ENCODE measurements at regions not wholly inside any gene's neighbourhood (a gene's known extent, or its start where the extent isn't known, plus 50 kb on each side); places are given as distances from the start of the nearest gene placed in this dataset.
"Not testable (repeated sequence)": the region's sequence is repeated elsewhere in the genome, so short reads cannot be mapped to it uniquely, and the experiment has no call there.

DNA sequence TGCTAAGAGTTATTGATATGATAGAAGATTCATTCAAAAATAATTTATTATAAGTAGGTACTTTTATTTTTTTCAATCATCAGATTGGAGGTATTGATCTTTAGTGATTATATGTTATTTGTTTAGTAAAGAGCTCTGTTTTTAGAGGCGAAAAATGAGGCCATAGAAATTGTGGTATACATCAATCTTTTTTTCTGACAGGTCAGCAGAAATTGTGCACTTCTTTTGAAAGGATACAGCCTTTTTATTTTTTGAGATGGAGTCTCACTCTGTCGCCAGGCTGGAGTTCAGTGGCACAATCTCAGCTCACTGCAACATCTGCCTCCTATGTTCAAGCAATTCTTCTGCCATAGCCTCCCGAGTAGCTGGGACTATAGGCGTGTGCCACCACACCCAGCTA, 292.1 kb downstream of the BAMBI start:
- no peak for DNase-seq

DNA sequence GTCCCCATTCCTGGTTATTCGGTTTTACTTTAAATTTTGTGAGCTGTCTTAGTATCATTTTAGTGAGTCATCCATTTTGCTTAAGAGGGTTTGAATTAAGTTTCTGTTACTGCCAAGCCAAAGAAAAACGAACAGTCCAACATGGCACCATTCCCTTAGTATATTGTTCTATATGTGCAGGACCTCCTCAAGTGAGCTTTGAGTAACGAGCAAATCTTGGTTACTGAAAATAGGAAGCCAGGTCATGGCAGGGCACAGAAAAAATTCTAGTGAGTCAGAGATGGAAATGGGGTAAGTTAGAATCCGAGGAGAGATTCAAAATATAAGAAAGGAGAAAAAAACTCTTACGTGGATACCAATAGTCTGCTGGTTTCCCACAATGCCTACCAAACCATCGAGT, 292.9 kb downstream of the BAMBI start:
- DNase-seq: no peak

DNA sequence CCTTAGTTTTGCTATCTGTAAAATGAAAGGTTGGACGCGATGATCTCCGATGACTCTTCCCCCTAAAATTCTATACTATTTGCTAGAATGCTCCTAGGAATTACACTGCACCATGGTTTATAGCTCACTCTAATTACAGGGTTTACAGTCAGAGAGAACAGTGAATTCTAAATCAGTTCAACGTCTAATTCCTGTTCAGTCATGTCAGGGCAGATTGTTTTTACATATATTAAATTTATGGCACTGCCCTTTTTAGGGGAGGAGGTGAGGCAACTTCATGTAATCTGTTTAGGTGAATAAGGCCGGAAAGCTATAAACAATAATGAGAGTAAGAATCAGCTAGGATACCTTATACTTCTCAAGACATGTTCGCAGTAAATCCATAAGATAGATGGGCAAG, 293.9 kb downstream of the BAMBI start:
- DNase-seq: no peak

DNA sequence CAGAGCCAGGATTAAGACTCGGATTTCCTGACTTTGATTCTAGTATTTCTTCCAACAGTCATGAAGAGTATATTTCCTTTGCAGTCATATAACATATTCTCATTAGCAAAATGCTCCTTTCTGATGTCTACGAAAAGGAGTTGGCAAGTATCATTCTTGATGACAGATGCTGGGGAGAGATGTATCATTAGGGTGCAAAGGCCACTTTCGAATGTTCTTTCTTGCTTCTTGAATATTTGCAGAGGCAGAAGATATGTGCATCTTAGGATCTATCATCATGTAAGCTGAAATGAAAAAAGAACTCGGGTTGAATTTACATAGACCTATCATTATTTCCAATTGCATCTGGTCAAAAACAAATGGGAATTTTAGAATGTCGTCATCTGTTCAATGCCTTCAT, 294.4 kb downstream of the BAMBI start:
- DNase-seq: no peak

- DNase-seq: no peak
Observed at GRCh38 chr10:28973309-28973972, 296.1 kb downstream of the BAMBI start.

DNA sequence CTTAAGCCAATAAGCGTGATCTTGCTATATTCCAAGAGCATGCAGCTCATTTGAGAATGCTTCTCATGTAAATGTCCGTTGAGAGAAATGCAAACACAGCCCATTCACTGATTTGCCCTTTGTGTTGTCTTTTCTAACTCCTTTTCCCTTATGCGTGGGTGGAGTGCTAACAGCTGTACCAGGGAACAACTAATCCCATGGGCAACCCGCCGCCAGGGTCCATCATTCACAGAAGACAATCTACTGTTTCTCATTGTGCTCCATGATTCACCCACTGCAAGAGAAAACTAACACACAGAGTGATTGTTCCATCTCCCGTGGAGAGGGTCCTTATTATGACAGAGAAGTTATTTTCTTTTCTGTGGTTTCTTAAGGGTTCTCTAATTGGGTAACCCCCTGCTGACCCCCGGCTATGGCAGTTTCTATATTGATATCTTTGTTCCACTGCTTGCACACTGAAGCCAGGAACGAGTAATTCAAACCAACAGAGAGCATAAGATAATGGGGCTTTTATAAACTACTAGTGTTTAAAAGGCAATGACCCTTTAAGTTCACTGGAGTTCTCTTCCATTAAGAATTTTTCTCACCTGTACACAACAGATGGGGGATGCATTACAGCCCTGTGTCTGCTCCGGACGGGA, 298.7 kb downstream of the BAMBI start:
- no peak for DNase-seq

- DNase-seq: no peak
Observed at GRCh38 chr10:28977518-28977917, 300.2 kb downstream of the BAMBI start.

GRCh38 chr10:28980264-28980663, 302.9 kb downstream of the BAMBI start:
- no peak for DNase-seq

- no peak for DNase-seq
Observed at GRCh38 chr10:28981007-28981406, 303.7 kb downstream of the BAMBI start.

GRCh38 chr10:28982974-28983373, 305.7 kb downstream of the BAMBI start:
- DNase-seq: no peak

- DNase-seq: no peak
Observed at GRCh38 chr10:28983799-28984198, 305.1 kb upstream of the LYZL1 start.

DNA sequence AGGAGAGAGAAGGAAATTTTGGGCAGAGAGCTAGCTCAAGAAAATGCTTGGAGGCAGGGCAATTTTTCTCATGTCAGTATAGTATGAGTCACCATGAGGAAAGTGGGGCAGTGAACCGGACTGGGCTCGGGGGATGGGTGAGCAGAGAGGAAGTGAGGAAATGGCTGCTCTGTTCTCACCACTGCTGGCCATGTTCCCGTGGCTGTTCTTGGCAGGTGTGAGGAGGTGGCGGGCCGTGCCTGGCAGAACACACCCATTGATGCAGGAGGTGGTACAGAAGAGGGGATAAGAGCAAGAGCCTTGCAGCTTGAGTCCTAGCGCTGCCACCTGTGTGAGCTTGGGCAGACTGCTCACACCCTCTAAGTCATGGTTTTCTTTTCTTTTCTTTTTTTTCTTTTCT, 304.4 kb upstream of the LYZL1 start:
- no peak for DNase-seq

DNA sequence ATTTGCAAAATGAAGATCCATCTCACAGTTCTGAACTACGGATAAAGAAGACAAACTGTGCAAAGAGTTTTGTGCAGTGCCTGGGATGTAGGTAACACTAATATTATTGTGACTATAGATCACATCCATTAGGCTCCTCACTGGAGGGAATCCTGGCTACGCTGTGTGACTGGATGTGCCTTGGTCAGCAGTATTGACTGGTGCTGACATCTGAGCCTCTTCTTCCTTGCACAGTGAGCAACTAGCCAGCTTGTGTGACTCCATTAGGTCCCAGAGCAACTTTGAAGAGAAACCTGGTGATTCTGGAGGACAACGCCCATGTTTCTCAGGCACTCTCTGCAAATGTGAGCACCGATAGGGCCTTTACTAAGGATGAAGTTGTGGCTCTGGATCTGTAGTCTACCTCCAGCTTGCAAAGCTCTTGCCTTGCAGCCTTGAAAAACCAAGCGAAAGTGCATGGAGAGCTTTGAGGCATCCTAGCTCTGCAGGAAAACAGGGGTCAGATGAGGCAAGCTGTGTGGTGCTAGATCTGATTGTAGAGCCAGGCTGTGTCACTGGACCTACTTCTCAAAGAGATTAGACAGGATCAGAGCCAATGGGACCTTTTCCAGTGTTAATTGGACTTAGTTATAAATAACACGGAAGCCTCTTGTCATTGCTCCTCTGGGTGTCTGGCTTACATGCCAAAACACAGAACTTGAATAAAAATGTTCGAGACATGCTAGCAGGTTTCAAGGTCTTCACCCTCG, 303.6 kb upstream of the LYZL1 start:
- no peak for DNase-seq

GRCh38 chr10:28986117-28986792, 302.6 kb upstream of the LYZL1 start:
- no peak for DNase-seq

DNA sequence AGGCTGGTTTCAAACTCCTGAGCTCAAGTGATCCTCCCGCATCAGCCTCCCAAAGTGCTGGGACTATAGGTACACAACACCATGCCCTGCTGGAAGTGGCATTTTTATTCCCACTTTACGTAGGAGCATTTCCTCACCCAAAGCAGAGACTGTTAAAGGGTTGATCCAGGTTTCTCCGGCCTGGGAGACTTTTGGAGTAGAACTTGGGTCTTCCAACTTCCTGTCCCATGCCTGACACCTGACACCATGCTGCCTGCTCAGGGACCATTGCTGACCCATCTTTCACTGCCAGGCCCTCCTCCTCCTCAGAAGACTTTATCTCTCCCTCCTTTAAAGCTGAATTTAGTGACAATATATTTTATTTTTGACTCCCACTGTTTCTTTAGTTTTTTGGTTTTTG, 302.0 kb upstream of the LYZL1 start:
- no peak for DNase-seq

- DNase-seq: no peak
Observed at GRCh38 chr10:28987555-28988320, 301.1 kb upstream of the LYZL1 start.

- no peak for DNase-seq
Observed at GRCh38 chr10:28988980-28989379, 299.9 kb upstream of the LYZL1 start.

DNA sequence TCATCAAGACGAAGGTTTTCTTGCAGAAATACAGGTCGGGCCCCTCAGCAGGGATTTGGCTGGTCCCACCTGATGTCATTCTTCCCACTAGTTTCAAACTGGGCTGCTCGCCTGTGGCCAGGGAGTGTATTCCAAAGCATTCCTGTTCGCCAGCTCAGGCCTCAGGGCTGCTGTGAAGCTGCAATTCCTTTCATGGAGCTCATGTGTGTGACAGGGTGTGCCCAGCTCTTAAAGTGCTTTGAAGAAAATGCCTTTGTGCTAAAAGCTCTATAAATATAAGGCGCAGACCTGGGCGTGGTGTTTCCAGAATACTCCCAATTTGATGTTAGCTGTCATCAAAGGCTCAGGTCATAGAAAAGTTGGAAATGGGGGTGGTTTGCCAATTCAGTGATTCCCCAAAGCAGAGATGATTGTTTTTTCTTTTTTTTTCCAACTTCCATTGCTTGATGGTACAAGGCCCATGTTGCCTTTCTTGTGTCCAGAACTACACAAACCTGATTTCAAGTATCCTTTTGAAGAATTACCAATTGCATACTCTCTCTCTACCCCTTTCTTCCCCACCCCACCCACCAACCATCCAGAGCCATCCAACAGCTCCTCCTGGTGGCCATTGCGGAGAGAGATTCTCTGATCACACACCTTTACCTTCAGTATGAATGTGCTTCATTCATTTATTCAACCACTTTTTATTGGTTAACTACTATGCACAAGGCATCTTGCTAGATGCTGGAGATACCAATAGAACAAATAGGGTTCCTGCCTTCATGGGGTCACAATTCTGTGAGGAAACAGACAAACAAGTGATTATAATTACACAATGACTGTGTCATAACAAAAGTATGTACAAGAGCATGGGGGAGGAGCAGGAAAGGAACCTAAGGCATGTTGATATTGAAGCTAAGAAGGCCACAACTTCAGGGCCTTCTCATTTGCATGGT, 297.3 kb upstream of the LYZL1 start:
- peak; percentile 61 for DNase-seq

DNA sequence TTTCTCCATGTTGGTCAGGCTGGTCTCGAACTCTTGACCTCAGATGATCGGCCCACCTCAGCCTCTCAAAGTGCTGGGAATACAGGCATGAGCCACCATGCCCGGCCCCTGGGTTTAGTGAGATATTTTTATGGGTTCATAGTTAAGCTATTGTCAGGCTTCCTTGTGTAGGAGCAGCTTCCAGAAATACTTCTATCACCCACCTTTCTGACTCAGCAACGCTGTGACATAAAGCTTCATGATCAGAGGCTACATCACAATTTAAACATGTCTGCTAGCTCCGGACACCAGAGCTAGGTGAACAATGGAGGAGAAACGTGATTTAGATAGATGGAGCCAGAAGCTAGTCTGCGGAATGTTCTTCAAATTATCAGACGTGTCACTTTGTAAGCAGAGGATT, 295.8 kb upstream of the LYZL1 start:
- no peak for DNase-seq

GRCh38 chr10:28993861-28994260, 295.0 kb upstream of the LYZL1 start:
- DNase-seq: no peak

DNA sequence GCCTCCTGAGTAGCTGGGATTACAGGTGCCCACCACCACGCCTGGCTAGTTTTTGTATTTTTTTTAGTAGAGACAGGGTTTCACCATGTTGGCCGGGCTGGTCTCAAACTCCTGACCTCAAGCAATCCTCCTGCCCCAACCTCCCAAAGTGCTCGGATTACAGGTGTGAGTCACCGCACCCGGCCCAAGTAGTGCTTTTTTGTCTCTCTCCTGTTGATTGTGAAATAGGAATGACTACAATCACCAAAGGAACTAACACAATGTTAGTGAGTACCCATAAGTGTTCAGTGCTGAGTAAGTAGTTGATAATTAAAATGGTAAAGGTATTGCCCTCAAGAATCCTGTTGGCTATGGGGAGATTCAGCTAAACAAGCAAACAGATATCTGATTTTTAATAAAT, 294.1 kb upstream of the LYZL1 start:
- not testable (repeated sequence) for DNase-seq

DNA sequence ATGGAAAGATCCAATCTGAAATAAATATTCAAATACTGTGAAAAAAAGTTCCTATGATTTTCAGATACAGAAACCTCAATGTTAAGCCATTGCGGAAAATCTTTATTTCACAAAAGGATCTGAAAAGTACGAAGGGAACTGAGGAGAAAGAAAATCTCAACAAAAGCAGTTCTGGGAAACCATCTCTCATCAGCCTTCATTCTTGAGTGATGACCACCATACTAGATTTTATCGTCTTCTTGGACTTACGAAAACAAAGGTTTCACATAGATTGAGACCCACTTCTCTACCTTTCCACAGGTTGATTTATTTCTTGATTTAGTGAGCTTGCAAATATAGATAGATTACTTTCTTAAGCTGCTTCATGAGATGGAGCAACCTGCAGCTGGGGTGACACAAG, 293.4 kb upstream of the LYZL1 start:
- no peak for DNase-seq

All from NCI-H1048 (cell line).